ENCODE measurements at regions not wholly inside any gene's neighbourhood (a gene's known extent, or its start where the extent isn't known, plus 50 kb on each side); places are given as distances from the start of the nearest gene placed in this dataset.
A peak's percentile ranks its signal among the peaks of the same experiment; 100 is the strongest.

- Histone ChIP-seq H3K4me3 (ENCODE audit: control extremely low read depth in 1 of 5, extremely low read depth in 1 of 5, insufficient read depth in 1 of 5, low read depth in 2 of 5, low read length in 4 of 5) (no peak overlapping the region), H3K9ac (ENCODE audit: low read length) (no peak overlapping the region), H4K20me1 (ENCODE audit: control insufficient read depth, insufficient read depth, low read length, poor library complexity, severe bottlenecking) (no peaks in the 10 kb centered on the region), H3K27ac (ENCODE audit: low read length in 2 of 2) (no peak overlapping the region), H3K79me2 (ENCODE audit: control insufficient read depth, insufficient read depth, low read length) (no peaks in the 10 kb centered on the region), H2AFZ (ENCODE audit: insufficient read depth, low read depth, low read length, poor library complexity, severe bottlenecking) (no peak overlapping the region), H3K36me3 (replicated peaks in 1 of 2; ENCODE audit: control extremely low read depth in 1 of 2, control insufficient read depth in 1 of 2, extremely low read depth in 1 of 2, insufficient read depth in 2 of 2, low read length in 1 of 2) (no peaks in the 10 kb centered on the region), H3K4me1 (ENCODE audit: control insufficient read depth in 2 of 2, insufficient read depth in 2 of 2, low read length in 2 of 2) (peaks cover 20% of the 10 kb centered on the region in 2 donors), H3K27me3 (replicated peaks in 1 of 4; ENCODE audit: control extremely low read depth in 1 of 4, control insufficient read depth in 3 of 4, insufficient read depth in 4 of 4, low read length in 3 of 4) (peaks cover 0 to 3% (median 0%) of the 10 kb centered on the region in 4 experiments), H3K4me2 (replicated peaks; ENCODE audit: low read depth, low read length, poor library complexity, severe bottlenecking) (no peak overlapping the region), H3K9me3 (ENCODE audit: control extremely low read depth in 1 of 3, control insufficient read depth in 2 of 3, insufficient read depth in 1 of 3, low read length in 2 of 3) (no peaks in the 10 kb centered on the region)
- intact Hi-C loops (cut with micrococcal nuclease), result no loop called here
- peaks cover 33% of the 10 kb centered on the region for H3K4me1 Mint-ChIP-seq
- DNase-seq, result no peak
- POLR2A ChIA-PET, result no interaction called here
- H3K27ac Mint-ChIP-seq, result no peak overlapping the region
- 97% methylated on average over 4 of the region's 6 CpGs for WGBS (ENCODE audit: insufficient coverage)
- TF ChIP-seq CTCF (IDR thresholded peaks at IDR 0.05) (no peak), EZH2 (IDR thresholded peaks at IDR 0.05; ENCODE audit: borderline replicate concordance, insufficient read depth, low read depth, low read length, poor library complexity, severe bottlenecking) (no peak)
- ATAC-seq (ENCODE audit: low read depth), result no peak
- CTCF ChIA-PET, result no interaction called here
- H3K27me3 Mint-ChIP-seq, result peaks cover 4% of the 10 kb centered on the region
- no peaks in the 10 kb centered on the region for H3K9me3 Mint-ChIP-seq (ENCODE audit: insufficient read depth)
- no peak overlapping the region for H3K4me3 Mint-ChIP-seq
Observed at GRCh38 chr2:60054571-60055340, 498.7 kb downstream of the BCL11A start.

GRCh38 chr2:60053791-60054190 is 499.7 kb downstream of the BCL11A start:
- H3K9me3 ChIP-seq (ENCODE audit: control extremely low read depth in 1 of 3, control insufficient read depth in 2 of 3, insufficient read depth in 1 of 3, low read length in 2 of 3), result no peaks in the 10 kb centered on the region
- peaks cover 0 to 3% (median 0%) of the 10 kb centered on the region in 4 experiments for H3K27me3 ChIP-seq (replicated peaks in 1 of 4; ENCODE audit: control extremely low read depth in 1 of 4, control insufficient read depth in 3 of 4, insufficient read depth in 4 of 4, low read length in 3 of 4)
- no peaks in the 10 kb centered on the region for H3K79me2 ChIP-seq (ENCODE audit: control insufficient read depth, insufficient read depth, low read length)
- Mint-ChIP-seq H3K27ac (no peak overlapping the region), H3K27me3 (peaks cover 4% of the 10 kb centered on the region), H3K4me3 (no peak overlapping the region), H3K9me3 (ENCODE audit: insufficient read depth) (no peaks in the 10 kb centered on the region), H3K4me1 (peaks cover 24% of the 10 kb centered on the region)
- no peaks in the 10 kb centered on the region for H3K36me3 ChIP-seq (replicated peaks in 1 of 2; ENCODE audit: control extremely low read depth in 1 of 2, control insufficient read depth in 1 of 2, extremely low read depth in 1 of 2, insufficient read depth in 2 of 2, low read length in 1 of 2)
- WGBS (ENCODE audit: insufficient coverage), result 37% methylated on average over 3 of the region's 4 CpGs
- H3K4me3 ChIP-seq (ENCODE audit: control extremely low read depth in 1 of 5, extremely low read depth in 1 of 5, insufficient read depth in 1 of 5, low read depth in 2 of 5, low read length in 4 of 5), result no peak overlapping the region
- H2AFZ ChIP-seq (ENCODE audit: insufficient read depth, low read depth, low read length, poor library complexity, severe bottlenecking), result no peak overlapping the region
- CTCF ChIA-PET, result no interaction called here
- DNase-seq (peak; percentile 18), ATAC-seq (ENCODE audit: low read depth) (no peak)
- no peak overlapping the region for H3K27ac ChIP-seq (ENCODE audit: low read length in 2 of 2)
- H4K20me1 ChIP-seq (ENCODE audit: control insufficient read depth, insufficient read depth, low read length, poor library complexity, severe bottlenecking), result no peaks in the 10 kb centered on the region
- H3K9ac ChIP-seq (ENCODE audit: low read length), result no peak overlapping the region
- POLR2A ChIA-PET, result no interaction called here
- TF ChIP-seq EZH2 (IDR thresholded peaks at IDR 0.05; ENCODE audit: borderline replicate concordance, insufficient read depth, low read depth, low read length, poor library complexity, severe bottlenecking) (no peak), CTCF (IDR thresholded peaks at IDR 0.05) (no peak)
- H3K4me2 ChIP-seq (replicated peaks; ENCODE audit: low read depth, low read length, poor library complexity, severe bottlenecking), result no peak overlapping the region
- intact Hi-C loops (cut with micrococcal nuclease), result no loop called here
- peaks cover 12 to 13% of the 10 kb centered on the region in 2 donors for H3K4me1 ChIP-seq (ENCODE audit: control insufficient read depth in 2 of 2, insufficient read depth in 2 of 2, low read length in 2 of 2)
